Stomach (tissue), 4 donors: ENCODE measurements at regions not wholly inside any gene's neighbourhood (a gene's known extent, or its start where the extent isn't known, plus 50 kb on each side); places are given as distances from the start of the nearest gene placed in this dataset.

Experiments used
- EP300 ChIP-seq: sonication (generic); formaldehyde crosslinking; IDR thresholded peaks from one replicate; pipeline ENCODE4 v1.6.1; 2017; ENCODE audit warnings: antibody characterized with exemption
- POLR2A ChIP-seq, 4 donors: fragments of 450-650 bp; IDR thresholded peaks; one replicate each; pipeline ENCODE4 v1.6.1; 2016; ENCODE audit warnings: antibody characterized with exemption in 4 of 4, control low read depth in 2 of 4, mild to moderate bottlenecking in 1 of 4, moderate library complexity in 1 of 4
- TF ChIP-seq, protein P1 (sequence below), 7 experiments: fragments of 450-650 bp in 4 of 7; fragments of 200-600 bp in 3 of 7; sonication (generic) in 3 of 7; IDR thresholded peaks; one replicate each; pipeline ENCODE4 v1.5.1; 2016 to 2019; ENCODE audit warnings: antibody characterized with exemption in 7 of 7, control low read depth in 2 of 7, mild to moderate bottlenecking in 1 of 7

GRCh38 chr3:101996832-101997231, 147.5 kb downstream of the NFKBIZ start:
- TF ChIP-seq, protein P1, sequence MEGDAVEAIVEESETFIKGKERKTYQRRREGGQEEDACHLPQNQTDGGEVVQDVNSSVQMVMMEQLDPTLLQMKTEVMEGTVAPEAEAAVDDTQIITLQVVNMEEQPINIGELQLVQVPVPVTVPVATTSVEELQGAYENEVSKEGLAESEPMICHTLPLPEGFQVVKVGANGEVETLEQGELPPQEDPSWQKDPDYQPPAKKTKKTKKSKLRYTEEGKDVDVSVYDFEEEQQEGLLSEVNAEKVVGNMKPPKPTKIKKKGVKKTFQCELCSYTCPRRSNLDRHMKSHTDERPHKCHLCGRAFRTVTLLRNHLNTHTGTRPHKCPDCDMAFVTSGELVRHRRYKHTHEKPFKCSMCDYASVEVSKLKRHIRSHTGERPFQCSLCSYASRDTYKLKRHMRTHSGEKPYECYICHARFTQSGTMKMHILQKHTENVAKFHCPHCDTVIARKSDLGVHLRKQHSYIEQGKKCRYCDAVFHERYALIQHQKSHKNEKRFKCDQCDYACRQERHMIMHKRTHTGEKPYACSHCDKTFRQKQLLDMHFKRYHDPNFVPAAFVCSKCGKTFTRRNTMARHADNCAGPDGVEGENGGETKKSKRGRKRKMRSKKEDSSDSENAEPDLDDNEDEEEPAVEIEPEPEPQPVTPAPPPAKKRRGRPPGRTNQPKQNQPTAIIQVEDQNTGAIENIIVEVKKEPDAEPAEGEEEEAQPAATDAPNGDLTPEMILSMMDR (IDR thresholded peaks at IDR 0.05) = no peak
- TF ChIP-seq POLR2A (IDR thresholded peaks at IDR 0.05) (no peak), EP300 (no peak)
